ENCODE measurements at regions not wholly inside any gene's neighbourhood (a gene's known extent, or its start where the extent isn't known, plus 50 kb on each side); places are given as distances from the start of the nearest gene placed in this dataset.

DNA sequence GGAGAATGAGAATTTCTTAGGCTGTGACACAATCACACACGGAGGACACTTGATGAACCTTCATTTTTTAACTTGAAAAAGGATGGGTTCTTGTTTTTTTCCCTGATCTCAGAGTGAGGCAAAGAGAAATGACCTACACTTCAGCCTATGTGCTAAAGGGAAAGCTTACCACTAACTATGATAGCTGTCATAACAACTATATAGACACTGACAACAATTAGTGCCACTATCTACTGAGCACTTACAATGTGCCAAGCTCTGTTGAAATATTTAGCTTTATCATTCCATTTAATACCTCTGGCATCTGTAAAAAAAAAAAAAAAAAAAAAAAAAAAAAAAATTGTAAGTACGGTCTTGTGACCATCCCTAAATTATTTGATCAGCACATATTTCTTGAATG lies 135.9 kb upstream of the WWC1 start:
- no peaks in the 10 kb centered on the region for H3K79me2 ChIP-seq (ENCODE audit: control insufficient read depth, insufficient read depth, low read length)
- H3K9ac ChIP-seq (ENCODE audit: low read length), result no peak overlapping the region
- no peak overlapping the region for H3K27ac ChIP-seq (ENCODE audit: low read length in 2 of 2)
- H3K27me3 ChIP-seq (replicated peaks in 1 of 4; ENCODE audit: control extremely low read depth in 1 of 4, control insufficient read depth in 3 of 4, insufficient read depth in 4 of 4, low read length in 3 of 4), result no peaks in the 10 kb centered on the region
- H4K20me1 ChIP-seq (ENCODE audit: control insufficient read depth, insufficient read depth, low read length, poor library complexity, severe bottlenecking), result no peaks in the 10 kb centered on the region
- H3K4me1 ChIP-seq (ENCODE audit: control insufficient read depth in 2 of 2, insufficient read depth in 2 of 2, low read length in 2 of 2), result no peaks in the 10 kb centered on the region
- no peak for DNase-seq
- TF ChIP-seq, protein P1, sequence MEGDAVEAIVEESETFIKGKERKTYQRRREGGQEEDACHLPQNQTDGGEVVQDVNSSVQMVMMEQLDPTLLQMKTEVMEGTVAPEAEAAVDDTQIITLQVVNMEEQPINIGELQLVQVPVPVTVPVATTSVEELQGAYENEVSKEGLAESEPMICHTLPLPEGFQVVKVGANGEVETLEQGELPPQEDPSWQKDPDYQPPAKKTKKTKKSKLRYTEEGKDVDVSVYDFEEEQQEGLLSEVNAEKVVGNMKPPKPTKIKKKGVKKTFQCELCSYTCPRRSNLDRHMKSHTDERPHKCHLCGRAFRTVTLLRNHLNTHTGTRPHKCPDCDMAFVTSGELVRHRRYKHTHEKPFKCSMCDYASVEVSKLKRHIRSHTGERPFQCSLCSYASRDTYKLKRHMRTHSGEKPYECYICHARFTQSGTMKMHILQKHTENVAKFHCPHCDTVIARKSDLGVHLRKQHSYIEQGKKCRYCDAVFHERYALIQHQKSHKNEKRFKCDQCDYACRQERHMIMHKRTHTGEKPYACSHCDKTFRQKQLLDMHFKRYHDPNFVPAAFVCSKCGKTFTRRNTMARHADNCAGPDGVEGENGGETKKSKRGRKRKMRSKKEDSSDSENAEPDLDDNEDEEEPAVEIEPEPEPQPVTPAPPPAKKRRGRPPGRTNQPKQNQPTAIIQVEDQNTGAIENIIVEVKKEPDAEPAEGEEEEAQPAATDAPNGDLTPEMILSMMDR (IDR thresholded peaks at IDR 0.05), result no peak
- Mint-ChIP-seq H3K27me3 (peaks cover 4% of the 10 kb centered on the region), H3K9me3 (ENCODE audit: insufficient read depth) (no peaks in the 10 kb centered on the region), H3K27ac (no peak overlapping the region), H3K4me1 (no peaks in the 10 kb centered on the region), H3K4me3 (no peak overlapping the region)
- POLR2A ChIA-PET, result no interaction called here
- CTCF ChIA-PET, result interaction anchor here (0.7 kb wide), 1 partner anchor 64 kb away, joined by 3 read pairs; no protein-coding TSS in a partner anchor
- ATAC-seq (ENCODE audit: low read depth), result no peak
- H3K4me3 ChIP-seq (ENCODE audit: control extremely low read depth in 1 of 5, extremely low read depth in 1 of 5, insufficient read depth in 1 of 5, low read depth in 2 of 5, low read length in 4 of 5), result no peak overlapping the region
- H3K4me2 ChIP-seq (replicated peaks; ENCODE audit: low read depth, low read length, poor library complexity, severe bottlenecking), result no peak overlapping the region
- no peak overlapping the region for H2AFZ ChIP-seq (ENCODE audit: insufficient read depth, low read depth, low read length, poor library complexity, severe bottlenecking)
- no CpG with 5 or more reads among the region's 2 CpGs for WGBS (ENCODE audit: insufficient coverage)
- H3K36me3 ChIP-seq (replicated peaks in 1 of 2; ENCODE audit: control extremely low read depth in 1 of 2, control insufficient read depth in 1 of 2, extremely low read depth in 1 of 2, insufficient read depth in 2 of 2, low read length in 1 of 2), result no peaks in the 10 kb centered on the region
- intact Hi-C loops (cut with micrococcal nuclease), result no loop called here
- no peaks in the 10 kb centered on the region for H3K9me3 ChIP-seq (ENCODE audit: control extremely low read depth in 1 of 3, control insufficient read depth in 2 of 3, insufficient read depth in 1 of 3, low read length in 2 of 3)

DNA sequence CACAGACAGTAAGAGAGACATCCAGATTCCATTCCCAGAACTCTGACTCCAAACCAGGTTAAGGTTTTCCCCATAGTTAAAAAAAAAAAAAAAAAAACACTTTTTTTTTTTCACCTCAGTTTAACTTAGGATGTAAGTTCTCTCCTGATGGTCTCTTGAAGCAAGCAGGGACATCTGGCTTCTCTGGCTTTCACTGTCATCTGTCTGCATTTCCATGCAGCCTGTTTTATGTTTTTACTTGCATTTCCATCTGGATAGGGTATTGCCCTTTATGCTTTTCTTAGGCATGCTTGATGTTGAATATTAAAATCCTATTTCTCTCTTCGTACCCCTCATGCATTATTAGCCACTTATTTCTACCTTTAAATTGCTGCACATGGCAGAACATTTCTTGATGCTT lies 135.3 kb upstream of the WWC1 start:
- no peaks in the 10 kb centered on the region for H3K9me3 ChIP-seq (ENCODE audit: control extremely low read depth in 1 of 3, control insufficient read depth in 2 of 3, insufficient read depth in 1 of 3, low read length in 2 of 3)
- H3K27ac ChIP-seq (ENCODE audit: low read length in 2 of 2), result no peak overlapping the region
- no peak overlapping the region for H3K4me2 ChIP-seq (replicated peaks; ENCODE audit: low read depth, low read length, poor library complexity, severe bottlenecking)
- H3K4me1 ChIP-seq (ENCODE audit: control insufficient read depth in 2 of 2, insufficient read depth in 2 of 2, low read length in 2 of 2), result no peaks in the 10 kb centered on the region
- no peak overlapping the region for H3K4me3 ChIP-seq (ENCODE audit: control extremely low read depth in 1 of 5, extremely low read depth in 1 of 5, insufficient read depth in 1 of 5, low read depth in 2 of 5, low read length in 4 of 5)
- TF ChIP-seq, protein P1 (IDR thresholded peaks at IDR 0.05), result no peak
- no peak for TF ChIP-seq EZH2 (IDR thresholded peaks at IDR 0.05; ENCODE audit: borderline replicate concordance, insufficient read depth, low read depth, low read length, poor library complexity, severe bottlenecking)
- intact Hi-C loops (cut with micrococcal nuclease), result no loop called here
- Mint-ChIP-seq H3K4me1 (no peaks in the 10 kb centered on the region), H3K9me3 (ENCODE audit: insufficient read depth) (no peaks in the 10 kb centered on the region), H3K27ac (no peak overlapping the region), H3K27me3 (peaks cover 4% of the 10 kb centered on the region), H3K4me3 (no peak overlapping the region)
- no peak overlapping the region for H3K9ac ChIP-seq (ENCODE audit: low read length)
- no peaks in the 10 kb centered on the region for H3K27me3 ChIP-seq (replicated peaks in 1 of 4; ENCODE audit: control extremely low read depth in 1 of 4, control insufficient read depth in 3 of 4, insufficient read depth in 4 of 4, low read length in 3 of 4)
- CTCF ChIA-PET, result no interaction called here
- no peaks in the 10 kb centered on the region for H3K36me3 ChIP-seq (replicated peaks in 1 of 2; ENCODE audit: control extremely low read depth in 1 of 2, control insufficient read depth in 1 of 2, extremely low read depth in 1 of 2, insufficient read depth in 2 of 2, low read length in 1 of 2)
- WGBS (ENCODE audit: insufficient coverage), result no CpG with 5 or more reads among the region's 1 CpG
- DNase-seq (no peak), ATAC-seq (ENCODE audit: low read depth) (no peak)
- H3K79me2 ChIP-seq (ENCODE audit: control insufficient read depth, insufficient read depth, low read length), result no peaks in the 10 kb centered on the region
- no peak overlapping the region for H2AFZ ChIP-seq (ENCODE audit: insufficient read depth, low read depth, low read length, poor library complexity, severe bottlenecking)
- H4K20me1 ChIP-seq (ENCODE audit: control insufficient read depth, insufficient read depth, low read length, poor library complexity, severe bottlenecking), result no peaks in the 10 kb centered on the region
- POLR2A ChIA-PET, result no interaction called here
